Activated CD4-positive, alpha-beta memory T cell treated with anti-CD3 and anti-CD28 coated beads for 36 hours (primary cell): ENCODE measurements at regions not wholly inside any gene's neighbourhood (a gene's known extent, or its start where the extent isn't known, plus 50 kb on each side); places are given as distances from the start of the nearest gene placed in this dataset.

Experiments
- CTCF ChIA-PET: fragments of 350-600 bp; sonication (Branson Sonifier 250); formaldehyde crosslinking; loops from one replicate; lab custom pipeline; 2021; ENCODE audit warnings: antibody characterized with exemption, inconsistent platforms; lab: Charles Lee
- POLR2A ChIA-PET: fragments of 350-600 bp; sonication (Branson Sonifier 250); formaldehyde crosslinking; loops from one replicate; lab custom pipeline; 2021; ENCODE audit warnings: antibody characterized with exemption; lab: Charles Lee
- DNase-seq: peaks from one replicate; pipeline ENCODE4 v3.0.0-alpha.2; 2020
- H3K27ac Mint-ChIP-seq: one replicate; pipeline ENCODE4 v1.8.0; 2021; ENCODE audit warnings: mixed read lengths
- H3K27me3 Mint-ChIP-seq: one replicate; pipeline ENCODE4 v1.8.0; 2021; ENCODE audit warnings: mixed read lengths
- H3K36me3 Mint-ChIP-seq: one replicate; pipeline ENCODE4 v1.8.0; 2021; ENCODE audit warnings: mixed read lengths
- H3K4me1 Mint-ChIP-seq: one replicate; pipeline ENCODE4 v1.8.0; 2021; ENCODE audit warnings: low read depth, mixed read lengths
- H3K4me3 Mint-ChIP-seq: one replicate; pipeline ENCODE4 v1.8.0; 2021; ENCODE audit warnings: mild to moderate bottlenecking, mixed read lengths
- H3K9me3 Mint-ChIP-seq: one replicate; pipeline ENCODE4 v1.8.0; 2021; ENCODE audit warnings: mixed read lengths
- intact Hi-C: fragments of 100-400 bp; cut with micrococcal nuclease; formaldehyde crosslinking; loops from one replicate; pipeline ENCODE4 v1.15.1; 2023

DNA sequence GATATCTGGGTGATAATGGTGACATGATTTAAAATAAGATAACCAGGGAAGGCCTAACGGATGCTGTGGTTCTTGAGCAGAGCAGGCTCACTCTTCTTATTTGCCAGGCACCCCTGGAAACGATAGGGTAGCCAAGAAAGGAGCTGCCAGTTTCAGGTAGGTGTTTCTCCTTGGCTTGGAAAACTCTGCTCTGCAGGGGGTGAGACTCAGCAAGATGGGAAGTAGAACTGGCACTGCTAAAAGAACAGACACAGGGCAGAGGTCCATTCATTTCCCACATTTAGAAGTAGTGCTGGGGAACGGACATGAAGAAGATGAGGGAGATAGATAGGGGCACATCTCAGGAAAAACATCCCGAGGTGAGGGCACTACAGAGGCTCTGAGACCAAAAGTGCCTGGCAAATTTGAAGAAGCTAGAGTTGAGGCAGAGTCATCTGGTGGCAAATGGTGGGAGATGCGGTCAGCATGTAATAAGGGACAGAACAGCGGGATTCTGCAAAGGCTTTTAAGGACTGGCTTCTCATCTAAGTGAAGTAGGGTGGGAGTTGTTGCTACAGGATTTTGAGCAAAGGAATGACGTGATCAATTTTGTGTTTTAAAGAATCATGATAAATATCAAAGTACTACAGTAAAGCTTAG lies 323.4 kb upstream of the PLSCR5 start:
- H3K4me1 Mint-ChIP-seq, result no peaks in the 10 kb centered on the region
- CTCF ChIA-PET, result no interaction called here
- POLR2A ChIA-PET, result no interaction called here
- no peak overlapping the region for H3K27ac Mint-ChIP-seq
- no peak for DNase-seq
- H3K4me3 Mint-ChIP-seq, result no peak overlapping the region
- no peaks in the 10 kb centered on the region for H3K27me3 Mint-ChIP-seq
- no peaks in the 10 kb centered on the region for H3K36me3 Mint-ChIP-seq
- H3K9me3 Mint-ChIP-seq, result peaks cover 6% of the 10 kb centered on the region
- intact Hi-C loops, result no loop called here

DNA sequence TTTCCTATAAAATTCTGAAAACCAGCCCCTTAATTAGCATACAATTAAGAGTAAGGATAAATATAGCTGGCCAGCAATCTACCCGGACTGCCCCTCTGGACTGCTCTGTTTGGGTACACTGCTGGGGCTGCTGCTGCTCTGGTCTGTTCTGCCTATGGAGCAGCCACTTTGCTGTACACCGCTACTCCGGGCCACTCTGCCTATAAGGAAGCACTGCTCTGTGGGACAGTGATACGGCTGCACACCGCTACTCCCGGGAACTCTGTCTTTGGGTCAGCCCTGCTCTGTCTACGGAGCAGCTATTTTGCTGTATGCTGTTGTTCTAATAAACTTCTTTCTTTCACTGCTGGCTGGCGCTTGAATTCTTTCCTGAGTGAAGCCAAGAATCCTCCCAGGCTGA lies 316.5 kb upstream of the PLSCR5 start:
- no peak overlapping the region for H3K4me3 Mint-ChIP-seq
- H3K9me3 Mint-ChIP-seq, result peaks cover 3% of the 10 kb centered on the region
- ChIA-PET CTCF (no interaction called here), POLR2A (no interaction called here)
- H3K36me3 Mint-ChIP-seq, result no peaks in the 10 kb centered on the region
- H3K27ac Mint-ChIP-seq, result no peak overlapping the region
- DNase-seq, result no peak
- intact Hi-C loops, result no loop called here
- no peaks in the 10 kb centered on the region for H3K27me3 Mint-ChIP-seq
- no peaks in the 10 kb centered on the region for H3K4me1 Mint-ChIP-seq

DNA sequence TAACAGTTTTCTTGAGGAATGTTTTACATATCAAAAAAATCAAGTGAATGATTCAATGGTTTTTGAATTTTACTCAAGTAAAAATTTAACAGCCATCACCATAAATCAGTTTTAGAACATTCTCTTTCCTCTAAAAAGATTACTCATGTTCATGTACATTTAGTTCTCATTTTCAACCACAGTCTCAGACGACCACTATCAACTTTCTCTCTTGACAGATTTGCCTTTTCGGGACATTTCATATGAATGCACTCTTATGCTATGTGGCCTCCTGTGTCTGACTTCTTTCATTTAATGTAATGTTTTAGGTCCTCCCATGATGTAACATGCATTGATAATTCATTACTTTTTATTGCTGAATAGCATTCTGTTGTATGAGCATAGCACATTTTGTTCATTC lies 309.3 kb upstream of the PLSCR5 start:
- Mint-ChIP-seq H3K9me3 (peaks cover 7% of the 10 kb centered on the region), H3K36me3 (no peaks in the 10 kb centered on the region), H3K27ac (no peak overlapping the region), H3K4me1 (no peaks in the 10 kb centered on the region), H3K4me3 (no peak overlapping the region), H3K27me3 (no peaks in the 10 kb centered on the region)
- no peak for DNase-seq
- ChIA-PET CTCF (no interaction called here), POLR2A (no interaction called here)
- intact Hi-C loops, result no loop called here

DNA sequence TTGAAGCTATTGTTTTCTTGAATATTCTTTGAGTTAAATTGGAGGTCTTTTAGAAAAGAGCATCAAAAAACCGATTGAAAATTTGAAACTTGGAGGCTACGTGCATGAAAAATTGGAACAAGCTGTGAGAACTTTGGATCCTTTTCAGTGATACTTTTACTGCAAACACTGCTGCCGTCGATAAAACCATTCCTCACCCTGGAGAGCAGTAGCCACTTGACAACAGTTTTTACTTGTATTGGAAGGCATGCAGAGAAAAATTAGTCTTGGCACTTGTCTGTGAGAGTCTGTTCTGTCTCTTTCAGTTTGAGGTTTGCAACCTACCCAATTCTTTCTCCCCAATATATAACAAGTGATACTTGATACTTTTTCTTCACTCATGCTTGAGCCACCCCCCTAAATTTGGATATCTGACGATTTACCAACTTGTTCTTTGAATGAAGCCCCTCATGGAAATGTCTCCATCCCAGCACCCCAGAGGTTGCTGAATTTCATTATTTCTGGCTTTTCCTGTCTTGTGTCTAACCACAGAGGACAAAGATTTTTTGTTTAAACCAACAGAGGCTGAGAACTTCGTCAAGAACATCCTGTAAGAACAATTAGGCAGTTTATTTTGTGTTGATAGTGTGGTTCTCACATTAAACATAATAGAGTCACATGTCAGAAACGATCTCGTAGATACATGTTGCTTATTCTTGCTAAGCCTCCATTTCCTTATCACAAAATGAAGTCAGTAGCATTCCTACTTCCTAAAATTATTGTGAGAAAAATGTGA lies 307.3 kb upstream of the PLSCR5 start:
- ChIA-PET POLR2A (no interaction called here), CTCF (no interaction called here)
- Mint-ChIP-seq H3K4me1 (no peaks in the 10 kb centered on the region), H3K27me3 (no peaks in the 10 kb centered on the region), H3K27ac (no peak overlapping the region), H3K4me3 (no peak overlapping the region), H3K36me3 (no peaks in the 10 kb centered on the region), H3K9me3 (peaks cover 6% of the 10 kb centered on the region)
- no peak for DNase-seq
- intact Hi-C loops, result no loop called here

DNA sequence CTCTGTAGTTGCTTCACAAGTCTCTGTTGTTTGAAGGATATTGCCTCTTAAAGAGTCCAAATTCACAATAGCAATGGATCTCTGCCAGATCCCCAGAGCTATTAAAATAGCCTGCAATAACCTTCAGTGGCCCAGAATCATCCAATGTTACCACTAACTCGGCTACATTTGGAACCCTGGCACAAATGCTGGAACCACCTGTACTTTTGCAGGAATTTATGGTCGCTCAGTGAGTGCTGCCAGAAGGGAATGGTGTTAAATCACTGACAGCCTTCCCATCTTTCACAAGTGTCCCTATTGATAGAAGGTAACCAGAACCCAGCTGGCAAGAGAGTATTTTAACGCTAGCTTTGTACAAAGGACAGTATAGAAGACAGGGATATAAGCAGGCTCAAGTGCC lies 298.8 kb upstream of the PLSCR5 start:
- POLR2A ChIA-PET, result no interaction called here
- Mint-ChIP-seq H3K36me3 (no peaks in the 10 kb centered on the region), H3K4me1 (no peaks in the 10 kb centered on the region), H3K4me3 (no peak overlapping the region), H3K27ac (no peak overlapping the region), H3K9me3 (peaks cover 5% of the 10 kb centered on the region), H3K27me3 (no peaks in the 10 kb centered on the region)
- CTCF ChIA-PET, result no interaction called here
- intact Hi-C loops, result no loop called here
- DNase-seq, result no peak

DNA sequence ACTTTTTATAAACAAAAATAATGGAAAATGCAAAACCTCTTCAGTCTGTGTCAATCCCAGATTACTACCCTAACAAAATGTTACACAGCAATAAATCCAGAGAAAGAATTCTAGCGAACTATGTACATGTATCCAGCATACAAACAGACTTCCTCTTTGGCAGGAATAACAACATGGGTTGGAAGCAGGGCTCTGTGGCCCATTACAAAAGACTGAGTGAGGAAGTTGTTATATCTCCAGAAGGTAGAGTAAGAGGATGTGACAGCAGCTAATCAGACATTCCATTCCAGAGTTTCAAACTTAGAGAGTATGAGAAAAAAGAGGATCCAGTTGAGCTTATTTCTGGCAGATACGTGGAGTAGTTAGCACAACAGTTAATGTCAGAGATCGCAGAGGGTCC lies 294.0 kb upstream of the PLSCR5 start:
- POLR2A ChIA-PET, result no interaction called here
- no peak for DNase-seq
- intact Hi-C loops, result no loop called here
- CTCF ChIA-PET, result no interaction called here
- no peaks in the 10 kb centered on the region for H3K27me3 Mint-ChIP-seq
- H3K4me1 Mint-ChIP-seq, result no peaks in the 10 kb centered on the region
- peaks cover 7% of the 10 kb centered on the region for H3K9me3 Mint-ChIP-seq
- H3K4me3 Mint-ChIP-seq, result no peak overlapping the region
- no peaks in the 10 kb centered on the region for H3K36me3 Mint-ChIP-seq
- no peak overlapping the region for H3K27ac Mint-ChIP-seq

DNA sequence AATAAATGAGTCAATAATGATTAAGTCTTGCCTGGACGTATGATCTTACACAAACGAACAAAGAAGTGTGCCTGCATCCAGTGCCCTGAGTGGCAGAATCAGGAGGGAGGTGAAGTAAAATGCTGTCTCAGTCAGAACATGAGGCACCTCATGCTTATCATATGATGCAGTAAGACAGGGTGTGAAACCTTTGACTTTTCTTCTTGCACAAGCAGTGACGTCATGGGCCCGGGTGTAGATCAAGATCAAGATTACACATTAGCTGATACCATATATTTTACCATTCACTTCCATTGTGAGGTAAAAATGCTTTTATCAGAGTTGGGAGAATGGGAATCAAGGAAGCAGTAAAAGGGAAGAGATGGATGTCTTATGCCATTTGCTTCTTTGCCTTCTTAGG lies 291.6 kb upstream of the PLSCR5 start:
- H3K36me3 Mint-ChIP-seq, result no peaks in the 10 kb centered on the region
- intact Hi-C loops, result no loop called here
- no peaks in the 10 kb centered on the region for H3K27me3 Mint-ChIP-seq
- H3K4me3 Mint-ChIP-seq, result no peak overlapping the region
- H3K9me3 Mint-ChIP-seq, result peaks cover 5% of the 10 kb centered on the region
- H3K4me1 Mint-ChIP-seq, result no peaks in the 10 kb centered on the region
- H3K27ac Mint-ChIP-seq, result no peak overlapping the region
- DNase-seq, result no peak
- ChIA-PET POLR2A (no interaction called here), CTCF (no interaction called here)

DNA sequence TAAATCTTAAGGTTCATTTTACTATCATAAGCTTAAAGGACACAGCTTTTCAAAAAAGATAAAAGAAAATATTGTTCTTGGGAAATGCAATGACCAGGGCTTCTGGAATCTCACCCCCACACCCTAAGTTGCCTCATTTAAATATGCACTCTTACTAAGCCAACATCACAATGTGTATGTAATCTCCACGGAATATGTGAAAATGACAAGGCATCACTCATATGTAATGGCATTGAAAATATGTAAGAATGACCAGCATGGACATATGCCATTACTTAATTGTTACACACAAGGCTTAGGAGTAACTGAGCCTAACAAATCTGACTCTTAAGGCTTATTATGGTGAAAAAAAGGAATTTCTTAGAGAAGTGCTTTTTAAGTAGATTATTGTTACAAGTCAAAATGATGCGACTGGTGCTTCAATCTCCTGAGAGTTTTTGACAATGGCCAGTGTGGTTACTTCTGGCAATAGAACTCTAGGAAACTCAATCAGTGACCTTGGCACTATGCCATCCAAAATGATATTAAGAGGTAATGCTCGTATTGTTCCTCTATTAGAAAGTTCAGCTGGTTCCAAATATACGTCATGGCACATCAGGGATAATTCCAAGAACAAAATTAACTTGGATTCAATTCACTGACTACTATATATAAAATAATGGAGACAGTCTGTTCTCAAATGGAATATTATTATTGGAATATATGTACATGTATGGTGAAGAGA lies 290.0 kb upstream of the PLSCR5 start:
- intact Hi-C loops, result no loop called here
- no peak overlapping the region for H3K4me3 Mint-ChIP-seq
- no peak overlapping the region for H3K27ac Mint-ChIP-seq
- H3K4me1 Mint-ChIP-seq, result no peaks in the 10 kb centered on the region
- no peak for DNase-seq
- ChIA-PET POLR2A (no interaction called here), CTCF (no interaction called here)
- no peaks in the 10 kb centered on the region for H3K36me3 Mint-ChIP-seq
- H3K9me3 Mint-ChIP-seq, result peaks cover 3% of the 10 kb centered on the region
- H3K27me3 Mint-ChIP-seq, result no peaks in the 10 kb centered on the region

DNA sequence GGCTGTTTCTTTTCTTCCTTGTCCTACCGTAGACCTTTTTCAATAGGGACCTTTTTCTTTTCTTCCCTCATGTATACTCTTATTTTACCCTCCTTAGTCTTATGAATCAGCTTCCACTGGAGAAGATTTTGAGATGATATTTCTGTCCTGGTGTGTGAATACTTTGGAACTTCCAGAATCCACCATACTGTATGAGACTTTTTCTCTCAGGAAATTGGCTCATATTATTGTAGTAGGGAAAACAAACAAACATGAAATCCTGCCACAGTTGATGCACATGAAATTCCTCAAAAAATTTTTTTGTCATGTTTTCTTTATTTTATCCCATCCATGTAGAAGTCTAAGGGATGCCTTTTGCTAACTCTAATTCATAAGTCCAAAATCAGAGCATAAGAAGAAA lies 289.3 kb upstream of the PLSCR5 start:
- CTCF ChIA-PET, result no interaction called here
- Mint-ChIP-seq H3K9me3 (peaks cover 6% of the 10 kb centered on the region), H3K27ac (no peak overlapping the region), H3K4me3 (no peak overlapping the region), H3K4me1 (no peaks in the 10 kb centered on the region), H3K27me3 (no peaks in the 10 kb centered on the region), H3K36me3 (no peaks in the 10 kb centered on the region)
- intact Hi-C loops, result no loop called here
- POLR2A ChIA-PET, result no interaction called here
- no peak for DNase-seq

DNA sequence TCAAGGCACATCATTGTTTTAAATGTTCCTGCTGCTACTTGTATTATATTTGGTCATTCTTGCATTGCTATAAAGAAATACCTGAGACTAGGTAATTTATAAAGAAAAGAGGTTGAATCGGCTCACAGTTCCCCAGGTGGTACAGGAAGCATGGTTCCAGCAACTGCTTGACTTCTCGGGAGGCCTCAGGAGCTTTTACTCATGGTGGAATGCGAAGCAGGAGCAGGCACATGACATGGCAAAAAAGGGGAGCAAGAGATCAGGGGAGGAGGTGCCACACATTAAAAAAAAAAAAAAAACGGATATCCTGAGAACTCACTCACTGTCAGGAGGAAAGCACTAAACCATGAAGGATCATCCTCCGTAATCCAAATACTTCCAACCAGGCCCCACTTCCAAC lies 286.9 kb upstream of the PLSCR5 start:
- POLR2A ChIA-PET, result no interaction called here
- Mint-ChIP-seq H3K9me3 (peaks cover 6% of the 10 kb centered on the region), H3K4me1 (no peaks in the 10 kb centered on the region), H3K4me3 (no peak overlapping the region), H3K27me3 (no peaks in the 10 kb centered on the region), H3K27ac (no peak overlapping the region), H3K36me3 (no peaks in the 10 kb centered on the region)
- no peak for DNase-seq
- CTCF ChIA-PET, result interaction anchor here (0.7 kb wide), 1 partner anchor 242 kb away, joined by 4 read pairs; no protein-coding TSS in a partner anchor
- intact Hi-C loops, result no loop called here

DNA sequence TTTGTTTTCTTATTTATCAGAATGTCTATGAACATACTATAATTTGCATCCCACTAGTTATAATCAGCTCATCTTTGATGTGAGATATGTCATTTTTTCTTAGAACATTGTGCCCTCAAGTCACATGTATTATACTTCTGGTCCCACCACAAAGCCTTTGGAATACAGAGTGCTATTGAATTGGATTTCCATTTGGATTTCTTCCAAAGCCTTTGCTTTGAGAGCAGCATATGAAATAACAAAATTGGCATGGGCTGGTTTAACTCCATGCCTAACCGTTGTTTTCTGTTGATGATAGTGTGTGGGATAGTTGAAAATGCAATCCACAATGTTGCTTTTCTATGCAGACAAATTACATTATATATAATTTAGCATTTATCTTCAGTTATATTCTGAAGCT lies 284.5 kb upstream of the PLSCR5 start:
- H3K4me3 Mint-ChIP-seq, result no peak overlapping the region
- no peak overlapping the region for H3K27ac Mint-ChIP-seq
- intact Hi-C loops, result no loop called here
- H3K36me3 Mint-ChIP-seq, result no peaks in the 10 kb centered on the region
- POLR2A ChIA-PET, result no interaction called here
- CTCF ChIA-PET, result no interaction called here
- no peaks in the 10 kb centered on the region for H3K27me3 Mint-ChIP-seq
- H3K4me1 Mint-ChIP-seq, result no peaks in the 10 kb centered on the region
- DNase-seq, result no peak
- peaks cover 8% of the 10 kb centered on the region for H3K9me3 Mint-ChIP-seq

DNA sequence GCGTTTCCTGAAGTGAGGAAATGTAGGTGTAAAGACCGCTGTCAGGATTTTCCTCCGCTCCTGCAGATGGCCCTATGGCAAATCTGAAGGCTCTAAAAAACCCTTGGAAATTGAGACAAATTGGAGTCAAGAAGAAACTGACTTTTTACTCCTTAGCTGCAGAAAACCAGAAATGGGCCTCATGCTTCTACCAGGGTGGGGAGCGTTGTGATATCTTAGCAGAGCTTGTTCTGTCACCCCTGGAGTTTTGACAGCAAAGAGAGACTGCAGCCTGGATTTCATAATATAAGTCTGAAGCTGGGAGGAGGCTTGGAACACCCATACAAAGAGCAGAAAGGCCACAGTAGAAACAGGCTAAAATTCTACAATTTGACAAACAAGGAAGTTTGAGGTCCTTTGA lies 283.0 kb upstream of the PLSCR5 start:
- no peak for DNase-seq
- ChIA-PET POLR2A (no interaction called here), CTCF (no interaction called here)
- intact Hi-C loops, result no loop called here
- Mint-ChIP-seq H3K36me3 (no peaks in the 10 kb centered on the region), H3K27me3 (no peaks in the 10 kb centered on the region), H3K27ac (no peak overlapping the region), H3K4me1 (no peaks in the 10 kb centered on the region), H3K9me3 (peaks cover 6% of the 10 kb centered on the region), H3K4me3 (no peak overlapping the region)
